Caco-2 (cell line): ENCODE measurements at regions not wholly inside any gene's neighbourhood (a gene's known extent, or its start where the extent isn't known, plus 50 kb on each side); places are given as distances from the start of the nearest gene placed in this dataset.

ENCODE experiments used
- BruUV-seq: library from RNA; stranded (reverse); fragments of 400-500 nt; replicated peaks from 2 replicates; lab custom pipeline; 2021; lab: Mats Ljungman, UMichigan
- CTCF ChIA-PET: fragments of 300-600 bp; sonication (Branson Sonifier 250); formaldehyde crosslinking; loops from one replicate; lab custom pipeline; 2022; ENCODE audit warnings: antibody characterized with exemption; lab: Charles Lee
- POLR2A ChIA-PET: fragments of 300-600 bp; sonication (Branson Sonifier 250); formaldehyde crosslinking; loops from one replicate; lab custom pipeline; 2022; ENCODE audit warnings: antibody characterized with exemption; lab: Charles Lee
- DNase-seq, 2 experiments: peaks; one replicate each; pipeline versions ENCODE4 v3.0.0 to v3.0.0-alpha.2; 2020 to 2022
- H3K27me3 ChIP-seq: replicated peaks from 2 replicates; pipeline ENCODE4 v1.6.0; 2011; ENCODE audit warnings: low read length; ENCODE audit not compliant: control insufficient read depth, insufficient read depth
- H3K36me3 ChIP-seq: 2 replicates; pipeline ENCODE4 v1.5.1; 2011; ENCODE audit warnings: low read length; ENCODE audit not compliant: control insufficient read depth, insufficient read depth
- H3K4me1 ChIP-seq: fragments of 250-450 bp; sonication (Bioruptor Pico); 2 replicates; pipeline ENCODE4 v1.5.1; 2020; ENCODE audit warnings: mild to moderate bottlenecking
- H3K4me3 ChIP-seq: 2 replicates; pipeline ENCODE4 v1.5.1; 2011; ENCODE audit warnings: low read depth, mild to moderate bottlenecking, control low read depth, low read length
- H3K9me3 ChIP-seq: fragments of 250-450 bp; sonication (Bioruptor Pico); 2 replicates; pipeline ENCODE4 v1.5.1; 2020; ENCODE audit warnings: mild to moderate bottlenecking, moderate library complexity
- H3K27ac Mint-ChIP-seq: one replicate; pipeline ENCODE4 v1.8.0; 2022; ENCODE audit warnings: mixed read lengths; ENCODE audit not compliant: unreplicated experiment
- H3K27me3 Mint-ChIP-seq: one replicate; pipeline ENCODE4 v1.8.0; 2022; ENCODE audit warnings: mixed read lengths; ENCODE audit not compliant: insufficient read depth, unreplicated experiment
- H3K36me3 Mint-ChIP-seq: one replicate; pipeline ENCODE4 v1.8.0; 2022; ENCODE audit warnings: mild to moderate bottlenecking, mixed read lengths; ENCODE audit not compliant: insufficient read depth, unreplicated experiment
- H3K4me1 Mint-ChIP-seq: one replicate; pipeline ENCODE4 v1.8.0; 2022; ENCODE audit warnings: low read depth, mixed read lengths; ENCODE audit not compliant: unreplicated experiment
- H3K4me3 Mint-ChIP-seq: one replicate; pipeline ENCODE4 v1.8.0; 2022; ENCODE audit warnings: mild to moderate bottlenecking, moderate library complexity, mixed read lengths; ENCODE audit not compliant: unreplicated experiment
- H3K9me3 Mint-ChIP-seq: one replicate; pipeline ENCODE4 v1.8.0; 2022; ENCODE audit warnings: mixed read lengths; ENCODE audit not compliant: unreplicated experiment
- intact Hi-C: fragments of 100-400 bp; cut with micrococcal nuclease; formaldehyde crosslinking; loops from one replicate; pipeline ENCODE4 v1.10.0; 2022; ENCODE audit not compliant: unreplicated experiment
- TF ChIP-seq, protein P1 (sequence below), 2 experiments: fragments of 200-600 bp in 1 of 2; IDR thresholded peaks; 1 replicate in 1 of 2; 2 replicates in 1 of 2; pipeline versions ENCODE4 v1.5.1 to v1.8.0; 2011 to 2022; ENCODE audit warnings: antibody characterized with exemption in 1 of 2, control low read depth in 1 of 2, inconsistent platforms in 1 of 2, low read depth in 1 of 2, low read length in 1 of 2, mild to moderate bottlenecking in 1 of 2, moderate library complexity in 1 of 2; ENCODE audit not compliant: insufficient read depth in 1 of 2, severe bottlenecking in 1 of 2, unreplicated experiment in 1 of 2

DNA sequence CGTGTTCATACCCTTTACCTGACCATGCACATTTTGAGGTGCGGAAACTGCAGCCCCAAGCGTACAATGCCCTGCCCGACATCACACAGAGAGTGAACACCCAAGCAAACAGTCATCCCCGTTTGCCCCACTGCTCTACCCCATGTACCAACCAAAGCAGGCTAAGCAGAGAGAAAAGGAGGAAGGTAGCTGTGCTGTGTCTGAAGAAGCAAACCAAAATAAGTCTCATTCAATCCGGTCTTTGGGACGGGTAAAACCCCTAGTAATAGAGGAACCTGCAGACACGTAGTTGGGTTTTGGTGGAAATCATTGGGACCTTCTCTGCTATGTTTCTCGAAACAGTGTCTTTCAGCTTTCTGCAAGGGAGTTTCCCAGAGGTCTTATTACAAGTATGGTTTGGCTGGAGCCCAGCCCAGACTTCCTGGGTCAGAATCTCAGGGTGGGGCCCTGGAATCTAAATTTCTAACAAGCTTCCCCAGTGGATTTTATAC, 164.6 kb upstream of the HES1 start:
- H3K4me1 Mint-ChIP-seq = peaks cover 33% of the 10 kb centered on the region
- TF ChIP-seq, protein P1, sequence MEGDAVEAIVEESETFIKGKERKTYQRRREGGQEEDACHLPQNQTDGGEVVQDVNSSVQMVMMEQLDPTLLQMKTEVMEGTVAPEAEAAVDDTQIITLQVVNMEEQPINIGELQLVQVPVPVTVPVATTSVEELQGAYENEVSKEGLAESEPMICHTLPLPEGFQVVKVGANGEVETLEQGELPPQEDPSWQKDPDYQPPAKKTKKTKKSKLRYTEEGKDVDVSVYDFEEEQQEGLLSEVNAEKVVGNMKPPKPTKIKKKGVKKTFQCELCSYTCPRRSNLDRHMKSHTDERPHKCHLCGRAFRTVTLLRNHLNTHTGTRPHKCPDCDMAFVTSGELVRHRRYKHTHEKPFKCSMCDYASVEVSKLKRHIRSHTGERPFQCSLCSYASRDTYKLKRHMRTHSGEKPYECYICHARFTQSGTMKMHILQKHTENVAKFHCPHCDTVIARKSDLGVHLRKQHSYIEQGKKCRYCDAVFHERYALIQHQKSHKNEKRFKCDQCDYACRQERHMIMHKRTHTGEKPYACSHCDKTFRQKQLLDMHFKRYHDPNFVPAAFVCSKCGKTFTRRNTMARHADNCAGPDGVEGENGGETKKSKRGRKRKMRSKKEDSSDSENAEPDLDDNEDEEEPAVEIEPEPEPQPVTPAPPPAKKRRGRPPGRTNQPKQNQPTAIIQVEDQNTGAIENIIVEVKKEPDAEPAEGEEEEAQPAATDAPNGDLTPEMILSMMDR (IDR thresholded peaks at IDR 0.05; ENCODE audit: insufficient read depth in 1 of 2, low read depth in 1 of 2, low read length in 1 of 2, severe bottlenecking in 1 of 2, unreplicated experiment in 1 of 2) = no peak
- H3K4me3 ChIP-seq = no peak overlapping the region
- H3K27ac Mint-ChIP-seq = no peak overlapping the region
- DNase-seq = no peak
- no peaks in the 10 kb centered on the region for H3K27me3 ChIP-seq
- BruUV-seq = no TSS peak
- H3K36me3 ChIP-seq = no peaks in the 10 kb centered on the region
- intact Hi-C loops = loop anchor here (2.0 to 10.0 kb wide), 3 partner anchors 31 to 187 kb away; no protein-coding TSS in a partner anchor
- POLR2A ChIA-PET = no interaction called here
- peaks cover 28% of the 10 kb centered on the region for H3K4me1 ChIP-seq
- H3K9me3 ChIP-seq = no peaks in the 10 kb centered on the region
- CTCF ChIA-PET = interaction anchor here (1.2 kb wide), 1 partner anchor 191 kb away, joined by 6 read pairs; no protein-coding TSS in a partner anchor
- H3K36me3 Mint-ChIP-seq = peaks cover 6% of the 10 kb centered on the region
- no peaks in the 10 kb centered on the region for H3K27me3 Mint-ChIP-seq
- H3K4me3 Mint-ChIP-seq = no peak overlapping the region
- H3K9me3 Mint-ChIP-seq = no peaks in the 10 kb centered on the region

DNA sequence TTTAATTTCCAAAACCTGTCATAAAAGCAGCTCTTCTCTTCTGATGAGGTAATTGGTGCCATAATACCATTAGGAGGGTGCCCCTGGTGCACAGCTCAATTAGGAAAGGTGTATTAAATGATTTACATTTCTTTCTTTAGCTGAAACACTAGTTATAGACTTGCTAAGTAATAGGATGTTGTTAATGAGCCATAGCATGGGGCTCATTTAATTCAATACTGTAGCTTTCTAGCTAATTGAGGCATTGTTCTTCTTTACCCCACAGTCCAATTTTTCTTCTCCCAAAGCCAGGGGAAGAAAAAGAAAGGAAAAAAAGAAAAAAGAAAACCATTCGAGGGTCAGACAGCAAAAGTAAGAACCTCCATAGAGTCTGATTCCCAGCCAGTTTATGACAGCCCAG, 164.0 kb upstream of the HES1 start:
- Histone ChIP-seq H3K9me3 (no peaks in the 10 kb centered on the region), H3K36me3 (no peaks in the 10 kb centered on the region), H3K4me3 (no peak overlapping the region), H3K27me3 (no peaks in the 10 kb centered on the region), H3K4me1 (peaks cover 28% of the 10 kb centered on the region)
- no peaks in the 10 kb centered on the region for H3K9me3 Mint-ChIP-seq
- peaks cover 6% of the 10 kb centered on the region for H3K36me3 Mint-ChIP-seq
- H3K27me3 Mint-ChIP-seq = no peaks in the 10 kb centered on the region
- peaks cover 30% of the 10 kb centered on the region for H3K4me1 Mint-ChIP-seq
- BruUV-seq = no TSS peak
- no peak overlapping the region for H3K27ac Mint-ChIP-seq
- TF ChIP-seq, protein P1 (IDR thresholded peaks at IDR 0.05; ENCODE audit: insufficient read depth in 1 of 2, low read depth in 1 of 2, low read length in 1 of 2, severe bottlenecking in 1 of 2, unreplicated experiment in 1 of 2) = no peak
- H3K4me3 Mint-ChIP-seq = no peak overlapping the region
- POLR2A ChIA-PET = no interaction called here
- intact Hi-C loops = loop anchor here (2.0 to 10.0 kb wide), 3 partner anchors 31 to 187 kb away; no protein-coding TSS in a partner anchor
- CTCF ChIA-PET = interaction anchor here (1.2 kb wide), 1 partner anchor 191 kb away, joined by 6 read pairs; no protein-coding TSS in a partner anchor
- DNase-seq = no peak

DNA sequence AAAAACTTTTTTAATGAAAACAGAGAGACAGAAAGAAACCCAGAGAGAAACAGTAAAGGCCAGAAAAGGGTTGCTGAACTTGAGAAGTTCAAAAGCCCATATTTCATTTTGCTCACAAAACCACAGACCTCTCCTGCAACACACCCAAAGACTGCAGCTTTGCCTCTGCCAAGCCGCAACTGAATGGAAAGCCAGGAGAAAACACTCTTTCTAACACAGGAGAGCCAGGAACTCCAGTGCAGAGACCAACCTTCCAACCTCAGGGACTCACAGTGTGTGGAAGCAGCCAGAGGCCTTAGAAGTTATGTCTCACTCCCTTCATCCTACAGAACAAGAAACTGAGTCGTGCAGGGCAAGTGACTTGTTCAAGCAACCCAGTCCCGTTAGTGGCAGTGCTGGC, 163.1 kb upstream of the HES1 start:
- Mint-ChIP-seq H3K27ac (no peak overlapping the region), H3K27me3 (no peaks in the 10 kb centered on the region), H3K4me1 (peaks cover 32% of the 10 kb centered on the region), H3K9me3 (no peaks in the 10 kb centered on the region), H3K36me3 (peaks cover 6% of the 10 kb centered on the region), H3K4me3 (no peak overlapping the region)
- POLR2A ChIA-PET = no interaction called here
- CTCF ChIA-PET = no interaction called here
- intact Hi-C loops = loop anchor here (10.0 kb wide), 1 partner anchor 188 kb away; no protein-coding TSS in a partner anchor
- Histone ChIP-seq H3K4me3 (no peak overlapping the region), H3K27me3 (no peaks in the 10 kb centered on the region), H3K36me3 (no peaks in the 10 kb centered on the region), H3K9me3 (no peaks in the 10 kb centered on the region), H3K4me1 (peaks cover 28% of the 10 kb centered on the region)
- no peak for DNase-seq
- no TSS peak for BruUV-seq
- TF ChIP-seq, protein P1 (IDR thresholded peaks at IDR 0.05; ENCODE audit: insufficient read depth in 1 of 2, low read depth in 1 of 2, low read length in 1 of 2, severe bottlenecking in 1 of 2, unreplicated experiment in 1 of 2) = no peak
